ENCODE measurements at regions not wholly inside any gene's neighbourhood (a gene's known extent, or its start where the extent isn't known, plus 50 kb on each side); places are given as distances from the start of the nearest gene placed in this dataset.

- no peak for TF ChIP-seq ZFP82 (CRISPR knock-in tag; IDR thresholded peaks at IDR 0.05; ENCODE audit: borderline replicate concordance)
- no peak for TF ChIP-seq E2F1 (CRISPR knock-in tag; IDR thresholded peaks at IDR 0.05)
- no peak for TF ChIP-seq ZNF709 (CRISPR knock-in tag; IDR thresholded peaks at IDR 0.05)
- no peak for TF ChIP-seq ZHX2 (IDR thresholded peaks at IDR 0.05; ENCODE audit: low read depth)
- TF ChIP-seq ZHX2 (CRISPR knock-in tag; IDR thresholded peaks at IDR 0.05; ENCODE audit: borderline replicate concordance), result no peak
- TF ChIP-seq BHLHE40 (IDR thresholded peaks at IDR 0.05; ENCODE audit: low read length), result no peak
- no peak for TF ChIP-seq DMAP1 (CRISPR knock-in tag; IDR thresholded peaks at IDR 0.05)
- no peak for TF ChIP-seq TAF15 (IDR thresholded peaks at IDR 0.05; ENCODE audit: low read depth, low read length, poor library complexity, severe bottlenecking)
- TF ChIP-seq TSC22D2 (CRISPR knock-in tag; IDR thresholded peaks at IDR 0.05; ENCODE audit: borderline replicate concordance), result no peak
- peak; percentile 14; the same call in 1 of the 2 replicates for TF ChIP-seq CREB1 (IDR thresholded peaks at IDR 0.05)
- TF ChIP-seq CREB1 (CRISPR knock-in tag; IDR thresholded peaks at IDR 0.05), result no peak
- TF ChIP-seq ZNF781 (CRISPR knock-in tag; IDR thresholded peaks at IDR 0.05; ENCODE audit: borderline replicate concordance, not compliant biosample characterization), result no peak
- no peak for TF ChIP-seq RAD51 (IDR thresholded peaks at IDR 0.05; ENCODE audit: borderline replicate concordance)
- no peak for TF ChIP-seq ZNF225 (CRISPR knock-in tag; IDR thresholded peaks at IDR 0.05)
- TF ChIP-seq FOXP4 (CRISPR knock-in tag; IDR thresholded peaks at IDR 0.05), result no peak
- TF ChIP-seq ZSCAN5A (CRISPR knock-in tag; IDR thresholded peaks at IDR 0.05; ENCODE audit: borderline replicate concordance), result no peak
- peak; percentile 15; the same call in 1 of the 2 replicates for TF ChIP-seq NFIC (IDR thresholded peaks at IDR 0.05; ENCODE audit: low read length)
- no peak for TF ChIP-seq ZC3H13 (CRISPR knock-in tag; IDR thresholded peaks at IDR 0.05)
- TF ChIP-seq ZMAT3 (CRISPR knock-in tag; conservative IDR thresholded peaks at IDR 0.05), result no peak
- TF ChIP-seq THYN1 (CRISPR knock-in tag; IDR thresholded peaks at IDR 0.05; ENCODE audit: borderline replicate concordance, low read depth), result no peak
- no peak for TF ChIP-seq U2AF1 (optimal IDR thresholded peaks at IDR 0.05; ENCODE audit: low read depth, low read length)
These were observed 494.9 kb downstream of the NYAP2 start (continued) for GRCh38 chr2:225894236-225894980.
